VCaP (cell line): ENCODE measurements at regions not wholly inside any gene's neighbourhood (a gene's known extent, or its start where the extent isn't known, plus 50 kb on each side); places are given as distances from the start of the nearest gene placed in this dataset.

Experiments used
- H3K27ac ChIP-seq: fragments of 450-650 bp; 2 replicates; pipeline ENCODE4 v1.5.1; 2017
- CTCF ChIP-seq: fragments of 450-650 bp; conservative IDR thresholded peaks from 2 replicates; pipeline ENCODE4 v1.5.1; 2017; ENCODE audit warnings: mild to moderate bottlenecking, moderate library complexity

GRCh38 chr6:103908898-103909297, 950.8 kb downstream of the HACE1 start:
- no peak for TF ChIP-seq CTCF
- H3K27ac ChIP-seq = no peak overlapping the region

GRCh38 chr6:103895136-103895535, 964.6 kb downstream of the HACE1 start:
- no peak overlapping the region for H3K27ac ChIP-seq
- no peak for TF ChIP-seq CTCF

GRCh38 chr6:103893141-103893581, 966.6 kb downstream of the HACE1 start:
- no peak overlapping the region for H3K27ac ChIP-seq
- no peak for TF ChIP-seq CTCF

GRCh38 chr6:103886951-103887350, 972.8 kb downstream of the HACE1 start:
- TF ChIP-seq CTCF = no peak
- H3K27ac ChIP-seq = no peak overlapping the region

GRCh38 chr6:103885446-103885845, 974.3 kb downstream of the HACE1 start:
- H3K27ac ChIP-seq = no peak overlapping the region
- no peak for TF ChIP-seq CTCF

- no peak overlapping the region for H3K27ac ChIP-seq
- TF ChIP-seq CTCF = no peak
Observed at GRCh38 chr6:103879800-103880199, 979.9 kb downstream of the HACE1 start.

GRCh38 chr6:103875221-103875620, 984.5 kb downstream of the HACE1 start:
- no peak overlapping the region for H3K27ac ChIP-seq
- TF ChIP-seq CTCF = no peak

- TF ChIP-seq CTCF = no peak
- H3K27ac ChIP-seq = no peak overlapping the region
Observed at GRCh38 chr6:103874575-103874974, 985.1 kb downstream of the HACE1 start.
